CD4-positive, alpha-beta T cell treated with Interleukin-12 subunit alpha and Interleukin-12 subunit beta, for 1 hour (primary cell): ENCODE measurements at regions not wholly inside any gene's neighbourhood (a gene's known extent, or its start where the extent isn't known, plus 50 kb on each side); places are given as distances from the start of the nearest gene placed in this dataset.

ENCODE experiments used
- DNase-seq: peaks from one replicate; pipeline ENCODE4 v3.0.0-alpha.2; 2020

DNA sequence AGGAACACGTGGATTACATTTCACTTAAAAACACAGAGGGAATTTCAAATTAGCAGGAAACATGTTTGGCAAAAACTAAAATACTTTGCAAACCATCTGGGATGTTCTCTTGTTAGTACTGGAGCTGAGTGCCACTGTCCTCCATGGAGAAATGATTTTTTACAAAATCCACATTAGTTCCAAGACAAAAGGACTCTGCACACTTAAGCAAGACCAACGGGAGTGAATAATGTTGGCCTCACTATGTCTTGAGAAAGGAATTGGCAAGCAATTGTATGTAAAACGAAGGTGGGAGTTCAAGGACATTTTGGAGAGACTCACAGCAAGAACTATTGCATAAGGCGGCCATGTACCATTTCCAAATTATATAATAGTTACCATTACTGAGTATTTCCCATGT, 547.5 kb downstream of the EBF1 start:
- no peak for DNase-seq

GRCh38 chr5:158549311-158549710, 550.4 kb downstream of the EBF1 start:
- no peak for DNase-seq

- no peak for DNase-seq
These were observed 553.0 kb downstream of the EBF1 start for GRCh38 chr5:158546748-158547147.

DNA sequence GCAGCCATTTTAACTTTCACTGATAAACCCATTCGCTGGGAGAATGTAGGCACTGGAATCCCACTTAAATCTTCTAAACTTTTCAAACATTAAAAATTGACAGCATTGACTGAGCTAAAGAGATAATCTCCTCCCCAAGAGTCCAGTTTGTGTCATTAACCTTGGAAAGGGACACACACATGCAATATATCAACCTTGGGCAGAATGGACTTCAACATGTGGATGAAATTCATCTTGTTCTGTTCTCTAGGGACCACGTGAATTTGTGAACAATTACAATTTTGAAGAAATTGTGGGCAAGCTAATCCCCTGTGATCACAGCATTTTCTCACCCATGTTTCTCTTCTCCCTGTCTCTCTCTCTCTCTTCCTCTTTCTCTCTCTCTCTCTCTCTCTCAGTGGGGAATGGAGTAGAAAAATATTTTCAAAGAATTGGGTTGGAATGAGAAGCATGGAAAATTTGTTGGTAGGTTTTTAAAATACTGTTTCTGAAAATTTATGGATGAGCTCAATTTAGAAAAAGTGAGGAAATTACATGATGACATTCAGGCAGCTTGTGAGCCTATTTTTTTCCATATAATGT, 553.7 kb downstream of the EBF1 start:
- no peak for DNase-seq

- DNase-seq, result no peak
These were observed 555.1 kb downstream of the EBF1 start for GRCh38 chr5:158544388-158545339.

GRCh38 chr5:158543539-158544387, 556.0 kb downstream of the EBF1 start:
- no peak for DNase-seq

- DNase-seq, result no peak
These were observed 558.0 kb downstream of the EBF1 start for GRCh38 chr5:158541536-158542297.

DNA sequence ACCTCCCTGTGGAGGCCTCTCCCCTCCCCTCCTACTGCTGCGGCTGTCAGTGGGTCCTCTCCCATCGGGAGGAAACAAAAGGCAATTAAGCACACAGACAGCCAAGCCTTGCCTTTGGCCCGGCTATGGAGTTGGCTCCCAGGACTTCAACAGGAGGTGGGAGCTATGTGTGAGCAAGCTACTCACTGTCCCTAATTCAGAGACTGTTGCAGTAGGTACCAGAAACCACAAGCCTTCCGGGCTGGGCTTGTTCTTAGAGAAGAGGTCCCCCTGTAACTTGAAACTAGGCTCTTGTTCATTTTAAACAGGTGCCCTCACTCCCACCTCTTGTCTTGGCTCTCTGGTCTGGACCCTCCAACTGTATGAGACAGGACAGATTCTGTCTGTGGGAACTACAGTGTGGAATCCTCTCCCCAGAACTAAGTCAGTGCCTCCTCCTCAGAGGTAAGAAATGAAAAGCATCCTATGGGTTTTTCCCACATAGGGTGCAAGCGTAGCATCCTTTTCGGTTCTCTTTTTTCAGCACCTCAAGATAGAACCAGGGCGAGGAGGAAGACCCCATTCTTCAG, 561.1 kb downstream of the EBF1 start:
- DNase-seq, result no peak

- DNase-seq, result no peak
These were observed 562.4 kb downstream of the EBF1 start for GRCh38 chr5:158537366-158537765.

GRCh38 chr5:158534203-158534602, 565.5 kb downstream of the EBF1 start:
- DNase-seq, result no peak

- no peak for DNase-seq
These were observed 567.0 kb downstream of the EBF1 start for GRCh38 chr5:158532739-158533138.

- no peak for DNase-seq
These were observed 567.9 kb downstream of the EBF1 start for GRCh38 chr5:158531860-158532259.

DNA sequence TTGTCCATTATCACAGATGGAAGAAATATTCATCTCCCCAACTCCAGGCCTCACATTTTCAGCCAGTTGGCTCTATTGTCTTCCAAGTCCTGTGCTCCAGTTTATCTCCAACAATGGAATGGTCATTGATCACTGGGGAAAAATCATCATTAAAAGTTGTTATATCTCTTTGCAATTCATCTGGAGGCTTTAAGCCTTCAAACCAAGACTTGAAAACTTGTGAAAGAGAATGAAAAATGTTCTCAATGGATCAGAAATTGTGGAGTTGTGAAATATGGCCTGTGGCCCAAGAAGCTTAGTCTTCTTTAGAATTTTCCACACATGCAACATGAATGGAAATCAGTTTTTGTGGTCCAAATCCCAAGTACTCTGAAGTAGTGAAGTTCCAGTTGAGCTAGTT, 569.6 kb downstream of the EBF1 start:
- no peak for DNase-seq

GRCh38 chr5:158529454-158529853, 570.3 kb downstream of the EBF1 start:
- no peak for DNase-seq

DNA sequence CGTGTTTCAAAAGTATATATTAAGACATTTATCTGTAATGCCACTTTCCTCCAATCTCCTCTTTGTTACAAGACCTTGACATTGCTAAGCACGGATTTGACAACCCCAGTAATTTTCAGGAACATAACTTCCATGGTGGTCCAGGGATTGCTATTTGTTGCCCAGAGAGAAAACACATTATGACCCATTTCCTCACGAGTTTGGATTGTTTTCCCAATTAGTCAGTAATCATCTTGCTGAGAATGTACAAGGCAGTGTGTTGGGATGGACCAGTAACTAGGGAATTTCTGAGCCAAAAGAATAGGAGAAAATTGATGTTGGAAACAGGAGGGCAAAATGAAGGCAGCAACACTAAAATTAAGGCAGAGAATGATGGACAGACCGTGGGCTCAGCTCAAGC, 574.1 kb downstream of the EBF1 start:
- DNase-seq, result no peak

DNA sequence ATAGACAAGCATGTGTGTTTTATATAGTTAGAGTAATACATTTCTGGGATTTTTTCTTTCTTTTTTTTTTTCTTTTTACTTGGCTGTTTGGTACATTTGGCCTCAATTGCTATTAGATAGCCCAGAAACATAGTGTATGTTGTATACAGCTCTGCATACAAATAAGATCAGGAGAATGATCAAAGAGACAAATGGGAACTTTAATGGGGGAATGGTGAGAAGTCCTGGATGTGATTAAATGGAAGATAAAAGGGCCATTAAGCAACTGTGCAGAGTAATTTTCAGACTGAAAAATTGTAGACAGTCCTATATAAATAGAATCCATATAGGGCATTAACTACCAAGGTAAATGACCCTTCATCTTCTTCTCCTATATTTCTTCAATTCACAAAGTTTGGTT, 575.6 kb downstream of the EBF1 start:
- no peak for DNase-seq

- DNase-seq, result no peak
These were observed 576.9 kb downstream of the EBF1 start for GRCh38 chr5:158522776-158523175.

- no peak for DNase-seq
These were observed 577.7 kb downstream of the EBF1 start for GRCh38 chr5:158521995-158522394.

DNA sequence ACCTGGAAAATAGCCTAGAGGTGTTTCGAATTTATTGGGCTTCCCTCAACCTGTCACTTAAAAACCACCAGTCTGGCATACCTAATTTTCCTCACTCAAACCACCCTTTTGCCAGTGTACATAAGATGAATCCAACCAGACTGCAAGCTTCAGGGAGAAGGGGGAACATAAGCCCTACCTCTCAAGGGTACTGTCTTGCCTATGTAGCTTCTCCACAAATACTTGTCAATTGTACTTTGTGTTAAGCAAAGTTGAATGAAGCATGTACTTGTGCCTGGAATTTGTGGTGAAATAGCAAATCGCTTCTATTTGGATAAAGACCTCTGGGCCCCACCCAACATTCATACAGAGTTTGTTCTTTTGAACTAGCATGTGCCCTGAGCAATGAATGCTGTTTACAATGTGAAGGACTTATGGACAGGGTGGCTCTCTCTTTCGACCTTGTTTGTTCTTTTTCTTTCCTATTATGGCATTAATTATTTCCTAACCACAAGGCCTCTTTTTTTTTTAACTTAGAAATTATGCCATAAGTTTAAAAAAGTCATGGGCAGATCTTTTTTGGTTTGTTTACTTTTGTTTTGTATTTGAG, 580.2 kb downstream of the EBF1 start:
- no peak for DNase-seq

DNA sequence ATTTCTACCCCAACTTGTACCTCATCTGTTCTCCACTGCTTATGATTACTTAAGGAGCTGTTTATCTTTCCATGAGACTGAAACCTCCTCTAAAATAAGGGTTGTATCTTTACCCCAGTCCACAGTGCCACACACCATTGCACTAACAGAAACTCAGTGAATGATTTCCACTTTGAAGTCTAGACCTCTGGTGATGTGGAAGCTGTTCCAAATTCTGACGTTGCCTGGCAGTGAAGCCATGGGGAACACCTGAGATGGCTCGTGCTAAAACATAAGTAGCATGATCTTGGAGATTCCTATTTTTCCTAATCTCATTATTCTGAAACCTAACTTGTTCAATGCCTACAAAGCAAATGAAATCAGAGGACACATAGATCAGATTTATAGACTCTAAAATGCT, 583.2 kb downstream of the EBF1 start:
- no peak for DNase-seq

- DNase-seq, result no peak
These were observed 584.7 kb downstream of the EBF1 start for GRCh38 chr5:158514986-158515359.
